ENCODE measurements at regions not wholly inside any gene's neighbourhood (a gene's known extent, or its start where the extent isn't known, plus 50 kb on each side); places are given as distances from the start of the nearest gene placed in this dataset.

GRCh38 chr16:26983426-26983825, 83.3 kb upstream of the C16orf82 start:
- Histone ChIP-seq H3K9me2 (ENCODE audit: low read depth, low read length) (no peaks in the 10 kb centered on the region), H3K9me3 (ENCODE audit: low read length) (no peaks in the 10 kb centered on the region), H3K27me3 (ENCODE audit: insufficient read depth, low read length) (no peaks in the 10 kb centered on the region; the same call in 1 of the 2 replicates), H3K4me1 (ENCODE audit: insufficient read depth, low read length, severe bottlenecking) (no peaks in the 10 kb centered on the region), H3K27ac (ENCODE audit: low read depth, low read length, poor library complexity, severe bottlenecking) (no peak overlapping the region), H3K36me3 (ENCODE audit: insufficient read depth, low read length) (no peaks in the 10 kb centered on the region), H2AFZ (ENCODE audit: low read length) (no peak overlapping the region), H3K79me2 (ENCODE audit: insufficient read depth, low read length) (no peaks in the 10 kb centered on the region), H4K20me1 (ENCODE audit: insufficient read depth, low read length) (no peaks in the 10 kb centered on the region), H3F3A (ENCODE audit: insufficient read depth, low read length) (no peaks in the 10 kb centered on the region), H3K4me2 (ENCODE audit: low read length) (no peak overlapping the region), H3K4me3 (ENCODE audit: low read depth, low read length, poor library complexity, severe bottlenecking) (no peak overlapping the region), H3K9ac (ENCODE audit: low read length) (no peak overlapping the region)
- no peak for TF ChIP-seq EZH2 (IDR thresholded peaks at IDR 0.05; ENCODE audit: borderline replicate concordance, low read length)
- TF ChIP-seq, protein P1, sequence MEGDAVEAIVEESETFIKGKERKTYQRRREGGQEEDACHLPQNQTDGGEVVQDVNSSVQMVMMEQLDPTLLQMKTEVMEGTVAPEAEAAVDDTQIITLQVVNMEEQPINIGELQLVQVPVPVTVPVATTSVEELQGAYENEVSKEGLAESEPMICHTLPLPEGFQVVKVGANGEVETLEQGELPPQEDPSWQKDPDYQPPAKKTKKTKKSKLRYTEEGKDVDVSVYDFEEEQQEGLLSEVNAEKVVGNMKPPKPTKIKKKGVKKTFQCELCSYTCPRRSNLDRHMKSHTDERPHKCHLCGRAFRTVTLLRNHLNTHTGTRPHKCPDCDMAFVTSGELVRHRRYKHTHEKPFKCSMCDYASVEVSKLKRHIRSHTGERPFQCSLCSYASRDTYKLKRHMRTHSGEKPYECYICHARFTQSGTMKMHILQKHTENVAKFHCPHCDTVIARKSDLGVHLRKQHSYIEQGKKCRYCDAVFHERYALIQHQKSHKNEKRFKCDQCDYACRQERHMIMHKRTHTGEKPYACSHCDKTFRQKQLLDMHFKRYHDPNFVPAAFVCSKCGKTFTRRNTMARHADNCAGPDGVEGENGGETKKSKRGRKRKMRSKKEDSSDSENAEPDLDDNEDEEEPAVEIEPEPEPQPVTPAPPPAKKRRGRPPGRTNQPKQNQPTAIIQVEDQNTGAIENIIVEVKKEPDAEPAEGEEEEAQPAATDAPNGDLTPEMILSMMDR (IDR thresholded peaks at IDR 0.05; ENCODE audit: low read length), result no peak

- Histone ChIP-seq H3K9me3 (ENCODE audit: low read length) (no peaks in the 10 kb centered on the region), H3K9me2 (ENCODE audit: low read depth, low read length) (no peaks in the 10 kb centered on the region), H4K20me1 (ENCODE audit: insufficient read depth, low read length) (no peaks in the 10 kb centered on the region), H3K4me3 (ENCODE audit: low read depth, low read length, poor library complexity, severe bottlenecking) (no peak overlapping the region), H2AFZ (ENCODE audit: low read length) (no peak overlapping the region), H3K4me1 (ENCODE audit: insufficient read depth, low read length, severe bottlenecking) (no peaks in the 10 kb centered on the region), H3K27me3 (ENCODE audit: insufficient read depth, low read length) (no peaks in the 10 kb centered on the region; the same call in 1 of the 2 replicates), H3F3A (ENCODE audit: insufficient read depth, low read length) (no peaks in the 10 kb centered on the region), H3K9ac (ENCODE audit: low read length) (no peak overlapping the region), H3K4me2 (ENCODE audit: low read length) (no peak overlapping the region), H3K79me2 (ENCODE audit: insufficient read depth, low read length) (no peaks in the 10 kb centered on the region), H3K36me3 (ENCODE audit: insufficient read depth, low read length) (no peaks in the 10 kb centered on the region), H3K27ac (ENCODE audit: low read depth, low read length, poor library complexity, severe bottlenecking) (no peak overlapping the region)
- TF ChIP-seq EZH2 (IDR thresholded peaks at IDR 0.05; ENCODE audit: borderline replicate concordance, low read length), result no peak
- TF ChIP-seq, protein P1 (IDR thresholded peaks at IDR 0.05; ENCODE audit: low read length), result no peak
Observed at GRCh38 chr16:26985100-26986065, 81.3 kb upstream of the C16orf82 start.

- Histone ChIP-seq H4K20me1 (ENCODE audit: insufficient read depth, low read length) (no peaks in the 10 kb centered on the region), H3K4me1 (ENCODE audit: insufficient read depth, low read length, severe bottlenecking) (no peaks in the 10 kb centered on the region), H2AFZ (ENCODE audit: low read length) (no peak overlapping the region), H3K27ac (ENCODE audit: low read depth, low read length, poor library complexity, severe bottlenecking) (no peak overlapping the region), H3K9me2 (ENCODE audit: low read depth, low read length) (no peaks in the 10 kb centered on the region), H3F3A (ENCODE audit: insufficient read depth, low read length) (no peaks in the 10 kb centered on the region), H3K36me3 (ENCODE audit: insufficient read depth, low read length) (no peaks in the 10 kb centered on the region), H3K9ac (ENCODE audit: low read length) (no peak overlapping the region), H3K27me3 (ENCODE audit: insufficient read depth, low read length) (peaks cover 6% of the 10 kb centered on the region; the same call in 1 of the 2 replicates), H3K4me3 (ENCODE audit: low read depth, low read length, poor library complexity, severe bottlenecking) (no peak overlapping the region), H3K4me2 (ENCODE audit: low read length) (no peak overlapping the region), H3K9me3 (ENCODE audit: low read length) (no peaks in the 10 kb centered on the region), H3K79me2 (ENCODE audit: insufficient read depth, low read length) (no peaks in the 10 kb centered on the region)
- TF ChIP-seq EZH2 (IDR thresholded peaks at IDR 0.05; ENCODE audit: borderline replicate concordance, low read length), result no peak
Observed at GRCh38 chr16:26987597-26988010, 79.1 kb upstream of the C16orf82 start.
